Esophagus (tissue), 2 donors: ENCODE measurements at regions not wholly inside any gene's neighbourhood (a gene's known extent, or its start where the extent isn't known, plus 50 kb on each side); places are given as distances from the start of the nearest gene placed in this dataset.

Experiments
- H3K27ac ChIP-seq, 2 donors: one replicate each; pipeline ENCODE4 v1.5.1; 2013; ENCODE audit warnings: low read depth in 2 of 2, mild to moderate bottlenecking in 2 of 2, inconsistent platforms in 1 of 2, low read length in 1 of 2, moderate library complexity in 1 of 2
- H3K27me3 ChIP-seq, 2 donors: one replicate each; pipeline ENCODE4 v1.6.1; 2013; ENCODE audit warnings: low read length in 2 of 2, control low read depth in 1 of 2, mild to moderate bottlenecking in 1 of 2; ENCODE audit not compliant: insufficient read depth in 2 of 2, control insufficient read depth in 1 of 2
- H3K36me3 ChIP-seq, 2 donors: one replicate each; pipeline ENCODE4 v1.6.1; 2013; ENCODE audit warnings: low read length in 1 of 2; ENCODE audit not compliant: control insufficient read depth in 2 of 2, insufficient read depth in 2 of 2
- H3K4me1 ChIP-seq, 2 donors: one replicate each; pipeline ENCODE4 v1.6.1; 2013; ENCODE audit warnings: low read length in 1 of 2; ENCODE audit not compliant: control insufficient read depth in 2 of 2, insufficient read depth in 2 of 2
- H3K4me3 ChIP-seq, 2 donors: one replicate each; pipeline ENCODE4 v1.5.1; 2013; ENCODE audit warnings: low read length in 2 of 2, mild to moderate bottlenecking in 2 of 2, low read depth in 1 of 2, moderate library complexity in 1 of 2
- H3K9me3 ChIP-seq, 2 donors: one replicate each; pipeline ENCODE4 v1.6.1; 2013; ENCODE audit warnings: mild to moderate bottlenecking in 2 of 2, low read depth in 1 of 2, low read length in 1 of 2, moderate library complexity in 1 of 2; ENCODE audit not compliant: control insufficient read depth in 2 of 2, insufficient read depth in 1 of 2
- WGBS, 2 donors: extraction: QIAGEN DNeasy Blood & Tissue Kit; methylation state at CpG; one replicate each; pipeline ENCODE4 v1.1.7; 2013; 5-methylcytosine and 5-hydroxymethylcytosine counted together
- donor health status: healthy with polysubstance abuse.
- donor health status: Bipolar disorder and iron deficiency.

DNA sequence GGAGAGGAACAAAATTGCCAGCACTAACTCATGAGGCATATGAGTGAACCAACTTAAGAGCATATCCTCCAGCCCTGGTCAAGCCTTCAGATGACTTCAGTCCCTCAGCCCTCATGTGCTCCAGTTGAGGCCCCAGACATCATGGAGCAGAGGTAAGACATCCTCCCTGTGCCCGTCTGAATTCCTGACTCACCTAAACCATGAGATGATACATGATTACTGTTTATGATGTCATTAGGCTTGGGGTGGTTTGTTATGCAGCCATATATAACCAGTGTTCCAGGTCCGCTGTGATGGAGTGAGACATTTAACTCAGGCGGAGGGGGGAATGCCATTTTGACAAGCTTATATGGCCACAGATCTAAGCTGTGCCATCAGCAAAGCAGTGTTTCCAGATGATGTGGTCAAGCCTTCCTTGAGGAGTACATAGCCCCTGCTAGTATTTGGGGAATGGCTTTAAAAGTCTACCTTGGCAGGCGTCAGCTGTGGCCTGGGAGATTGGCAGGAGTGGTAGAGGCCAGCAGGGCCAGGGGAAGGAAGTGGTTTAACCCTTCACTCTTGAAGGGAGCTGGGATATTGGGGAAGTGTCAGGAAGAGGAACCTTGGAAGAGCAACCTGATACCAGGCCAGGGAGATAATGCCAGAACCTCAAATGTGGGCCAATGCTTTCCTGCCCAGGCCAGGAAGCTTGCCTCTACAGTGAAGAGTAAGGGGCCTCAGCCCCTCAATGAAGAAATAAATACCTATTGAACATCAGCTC, 343.0 kb upstream of the PODXL start:
- Histone ChIP-seq H3K9me3 (peaks cover 0 to 2% of the 10 kb centered on the region in 2 donors), H3K4me3 (no peak overlapping the region), H3K4me1 (no peaks in the 10 kb centered on the region), H3K27ac (no peak overlapping the region), H3K27me3 (no peaks in the 10 kb centered on the region), H3K36me3 (no peaks in the 10 kb centered on the region)
- 78 to 80% methylated on average over 4 of the region's 4 CpGs for WGBS, 2 donors

GRCh38 chr7:131898418-131898817, 342.0 kb upstream of the PODXL start:
- Histone ChIP-seq H3K36me3 (no peaks in the 10 kb centered on the region), H3K27ac (no peak overlapping the region), H3K9me3 (peaks cover 0 to 2% of the 10 kb centered on the region in 2 donors), H3K4me1 (no peaks in the 10 kb centered on the region), H3K27me3 (no peaks in the 10 kb centered on the region), H3K4me3 (no peak overlapping the region)
- WGBS, 2 donors = 32 to 39% methylated on average over 3 of the region's 3 CpGs

GRCh38 chr7:131897790-131898165, 341.4 kb upstream of the PODXL start:
- H3K4me1 ChIP-seq = no peaks in the 10 kb centered on the region
- no peaks in the 10 kb centered on the region for H3K27me3 ChIP-seq
- 71 to 79% methylated on average over 2 of the region's 2 CpGs for WGBS, 2 donors
- no peak overlapping the region for H3K27ac ChIP-seq
- no peak overlapping the region for H3K4me3 ChIP-seq
- H3K9me3 ChIP-seq = no peaks in the 10 kb centered on the region
- no peaks in the 10 kb centered on the region for H3K36me3 ChIP-seq

- H3K9me3 ChIP-seq = no peaks in the 10 kb centered on the region
- no peak overlapping the region for H3K27ac ChIP-seq
- WGBS, 2 donors = 41 to 47% methylated on average over 6 of the region's 6 CpGs
- no peaks in the 10 kb centered on the region for H3K4me1 ChIP-seq
- H3K4me3 ChIP-seq = no peak overlapping the region
- no peaks in the 10 kb centered on the region for H3K36me3 ChIP-seq
- H3K27me3 ChIP-seq = no peaks in the 10 kb centered on the region
Observed at GRCh38 chr7:131897016-131897789, 340.8 kb upstream of the PODXL start.

DNA sequence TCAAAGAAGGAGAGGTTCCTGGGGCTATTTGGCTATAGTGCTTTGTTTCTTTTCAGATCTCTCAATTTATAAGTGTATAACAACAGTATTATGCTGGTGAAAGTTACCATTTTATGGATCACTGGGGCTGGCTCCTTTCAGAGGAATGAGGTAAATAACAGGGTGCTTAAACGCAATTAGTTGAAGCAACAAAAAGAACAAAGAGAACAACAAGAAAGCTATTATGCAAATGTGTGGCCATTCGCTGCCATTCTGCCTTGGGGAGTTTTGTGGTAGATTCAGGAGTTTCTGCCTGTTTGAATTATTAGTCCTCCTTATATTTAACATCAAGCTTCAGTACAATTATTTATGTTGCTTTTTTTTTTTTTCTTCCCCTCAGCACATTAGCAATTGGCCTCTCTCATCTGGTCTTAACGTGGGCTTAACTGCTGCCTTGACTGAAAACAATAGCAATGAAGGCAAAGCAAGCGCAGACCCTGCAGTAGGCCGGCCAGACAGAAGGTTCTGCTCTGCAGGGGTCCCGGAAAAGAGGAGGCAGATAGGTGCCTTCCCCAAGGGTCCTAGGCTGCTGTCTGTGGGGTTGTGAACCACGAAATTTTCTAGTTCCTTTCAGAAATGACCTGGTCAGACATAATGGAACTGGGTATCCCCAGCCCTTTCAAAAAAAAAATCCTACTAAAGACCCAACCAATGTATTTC, 339.9 kb upstream of the PODXL start:
- WGBS, 2 donors = 59 to 66% methylated on average over 7 of the region's 7 CpGs
- Histone ChIP-seq H3K27me3 (no peaks in the 10 kb centered on the region), H3K27ac (no peak overlapping the region), H3K4me1 (no peaks in the 10 kb centered on the region), H3K4me3 (no peak overlapping the region), H3K9me3 (no peaks in the 10 kb centered on the region), H3K36me3 (no peaks in the 10 kb centered on the region)

DNA sequence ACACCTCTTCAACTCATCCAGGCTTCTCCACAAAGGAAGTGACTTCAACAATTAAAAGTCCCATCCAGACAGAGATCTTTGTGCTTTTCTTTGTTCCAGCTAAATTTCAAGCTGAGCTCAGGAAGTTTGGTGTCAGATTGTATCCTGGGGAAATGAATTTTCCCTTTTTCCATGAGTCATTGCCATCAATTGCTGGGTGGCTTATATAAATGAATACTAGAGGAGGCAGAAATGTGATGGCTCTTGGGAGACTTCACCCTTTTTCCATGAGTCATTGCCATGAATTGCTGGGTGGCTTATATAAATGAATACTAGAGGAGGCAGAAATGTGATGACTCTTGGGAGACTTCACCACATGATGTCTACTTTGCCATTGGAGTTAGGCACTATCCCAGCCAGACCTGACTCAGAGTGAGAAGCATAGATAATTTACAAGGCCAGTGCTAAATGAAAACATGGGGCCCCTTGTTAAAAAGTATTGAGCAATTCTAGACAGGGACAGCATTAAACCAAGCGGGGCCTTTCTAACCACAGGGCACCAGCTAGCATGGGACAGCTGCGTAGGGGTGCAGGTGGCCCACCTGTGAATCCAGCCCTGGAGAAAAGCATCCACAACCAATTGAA, 339.2 kb upstream of the PODXL start:
- no peaks in the 10 kb centered on the region for H3K27me3 ChIP-seq
- H3K36me3 ChIP-seq = no peaks in the 10 kb centered on the region
- no peaks in the 10 kb centered on the region for H3K9me3 ChIP-seq
- H3K4me1 ChIP-seq = no peaks in the 10 kb centered on the region
- H3K27ac ChIP-seq = no peak overlapping the region
- no peak overlapping the region for H3K4me3 ChIP-seq
- WGBS, 2 donors = 69 to 83% methylated on average over 2 of the region's 2 CpGs

DNA sequence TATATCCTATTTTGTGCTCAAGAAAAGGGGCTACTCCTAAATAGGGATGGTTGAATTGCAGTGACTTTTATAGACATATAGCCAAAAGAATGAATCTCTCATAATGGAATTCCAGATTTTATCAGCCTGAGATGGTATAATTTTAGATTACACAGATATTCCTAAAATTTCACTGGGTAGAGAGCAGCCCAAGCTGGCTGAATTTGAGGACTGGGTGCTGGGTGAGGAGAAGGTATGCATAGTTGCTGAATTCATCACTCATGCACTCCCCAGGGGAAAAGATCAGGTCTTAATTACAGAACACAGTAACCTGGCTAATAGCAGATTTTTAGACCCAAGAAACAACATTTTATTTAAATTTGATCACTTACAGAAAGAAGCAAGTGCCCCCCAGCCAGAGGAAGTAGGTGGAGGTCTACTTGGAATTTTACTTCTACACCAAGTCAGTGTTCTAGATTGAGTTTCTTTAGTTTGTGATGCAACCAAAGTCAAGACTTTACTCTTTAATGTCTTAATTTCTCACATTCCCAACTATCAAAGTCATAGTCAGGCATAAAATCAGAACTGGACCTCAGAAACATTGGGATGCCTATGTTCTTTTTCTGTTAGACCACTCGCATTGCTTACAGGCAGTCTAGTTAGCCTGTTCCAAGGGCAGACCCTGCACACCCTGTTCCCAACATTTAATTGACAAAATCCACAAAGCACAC, 337.4 kb upstream of the PODXL start:
- Histone ChIP-seq H3K4me3 (no peak overlapping the region), H3K9me3 (no peaks in the 10 kb centered on the region), H3K27me3 (no peaks in the 10 kb centered on the region), H3K27ac (no peak overlapping the region), H3K4me1 (no peaks in the 10 kb centered on the region), H3K36me3 (no peaks in the 10 kb centered on the region)
- WGBS, 2 donors = 89 to 95% methylated on average over 1 of the region's 1 CpG

GRCh38 chr7:131890176-131890575, 333.7 kb upstream of the PODXL start:
- H3K9me3 ChIP-seq = peaks cover 0 to 2% of the 10 kb centered on the region in 2 donors
- H3K4me1 ChIP-seq = no peaks in the 10 kb centered on the region
- H3K36me3 ChIP-seq = no peaks in the 10 kb centered on the region
- H3K27me3 ChIP-seq = no peaks in the 10 kb centered on the region
- H3K27ac ChIP-seq = no peak overlapping the region
- no peak overlapping the region for H3K4me3 ChIP-seq
- WGBS, 2 donors = 58 to 61% methylated on average over 6 of the region's 6 CpGs

DNA sequence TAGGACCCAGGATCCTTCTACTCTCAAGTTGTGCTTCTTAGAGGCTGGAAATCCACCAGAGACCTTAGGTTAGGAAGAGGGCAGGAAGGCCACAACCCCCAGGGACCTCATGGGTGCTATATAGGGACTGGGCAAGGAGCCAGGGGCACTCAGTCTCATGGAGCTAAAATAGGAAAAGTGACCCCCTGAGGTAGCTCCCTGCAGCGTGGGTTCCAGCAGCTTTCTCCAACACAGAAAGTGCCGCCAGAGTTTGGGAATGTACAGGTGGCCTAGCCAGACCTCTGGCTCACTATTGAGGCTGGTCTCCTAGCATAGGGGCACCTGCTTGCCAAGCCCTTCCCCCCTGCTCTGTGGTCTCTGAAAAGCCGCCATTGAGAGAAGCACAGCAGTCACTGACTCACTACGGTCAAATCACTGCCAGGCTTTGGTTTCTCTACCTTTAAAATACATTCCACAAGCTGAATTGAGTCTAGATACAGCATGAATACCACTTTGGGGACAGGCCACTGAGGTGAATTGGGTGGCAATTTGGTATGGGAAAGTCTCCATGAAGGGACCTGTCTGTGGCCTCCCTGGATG, 333.2 kb upstream of the PODXL start:
- no peaks in the 10 kb centered on the region for H3K36me3 ChIP-seq
- peaks cover 0 to 2% of the 10 kb centered on the region in 2 donors for H3K9me3 ChIP-seq
- WGBS, 2 donors = 80 to 82% methylated on average over 4 of the region's 4 CpGs
- no peak overlapping the region for H3K27ac ChIP-seq
- H3K4me1 ChIP-seq = no peaks in the 10 kb centered on the region
- no peak overlapping the region for H3K4me3 ChIP-seq
- no peaks in the 10 kb centered on the region for H3K27me3 ChIP-seq
